OCI-LY7 (cell line): ENCODE measurements at regions not wholly inside any gene's neighbourhood (a gene's known extent, or its start where the extent isn't known, plus 50 kb on each side); places are given as distances from the start of the nearest gene placed in this dataset.

ENCODE experiments used
- BruUV-seq: library from RNA; stranded (reverse); fragments of 400-500 nt; replicated peaks from 2 replicates; lab custom pipeline; 2021; lab: Mats Ljungman, UMichigan
- CTCF ChIA-PET: fragments of 300-600 bp; sonication (Branson Sonifier 250); formaldehyde crosslinking; loops from one replicate; lab custom pipeline; 2022; ENCODE audit warnings: antibody characterized with exemption; ENCODE audit not compliant: unreplicated experiment; lab: Charles Lee
- POLR2A ChIA-PET: fragments of 300-600 bp; sonication (Branson Sonifier 250); formaldehyde crosslinking; loops from one replicate; lab custom pipeline; 2022; ENCODE audit warnings: antibody characterized with exemption; lab: Charles Lee
- DNase-seq: peaks from one replicate; pipeline ENCODE4 v3.0.0-alpha.2; 2015; ENCODE audit warnings: low spot score
- H2AFZ ChIP-seq: fragments of 200-600 bp; sonication (generic), shearing (Covaris generic); 2 replicates; pipeline ENCODE4 v1.6.1; 2014; ENCODE audit warnings: mild to moderate bottlenecking, antibody characterized with exemption, low read length, moderate library complexity
- H3K27ac ChIP-seq: fragments of 200-600 bp; sonication (generic); 2 replicates; pipeline ENCODE4 v1.5.1; 2014; ENCODE audit warnings: mixed run types, low read depth, mild to moderate bottlenecking, moderate library complexity, low read length, inconsistent platforms; ENCODE audit not compliant: poor library complexity, severe bottlenecking
- H3K36me3 ChIP-seq: fragments of 200-600 bp; sonication (generic); 2 replicates; pipeline ENCODE4 v1.6.1; 2014; ENCODE audit warnings: mild to moderate bottlenecking, antibody characterized with exemption, low read length, moderate library complexity, mixed read lengths; ENCODE audit not compliant: insufficient read depth
- H3K4me1 ChIP-seq: fragments of 200-600 bp; sonication (generic); 2 replicates; pipeline ENCODE4 v1.5.1; 2014; ENCODE audit warnings: mild to moderate bottlenecking, low read length; ENCODE audit not compliant: insufficient read depth, poor library complexity, severe bottlenecking
- H3K4me2 ChIP-seq: fragments of 200-600 bp; sonication (generic); 2 replicates; pipeline ENCODE4 v1.6.1; 2014; ENCODE audit warnings: mild to moderate bottlenecking, low read length
- H3K4me3 ChIP-seq: fragments of 200-600 bp; sonication (generic); 2 replicates; pipeline ENCODE4 v1.5.1; 2014; ENCODE audit warnings: mild to moderate bottlenecking, low read depth, low read length; ENCODE audit not compliant: poor library complexity, severe bottlenecking
- H3K79me2 ChIP-seq: fragments of 200-600 bp; sonication (generic); 2 replicates; pipeline ENCODE4 v1.6.1; 2016; ENCODE audit warnings: low read depth, mild to moderate bottlenecking, low read length, moderate library complexity, mixed read lengths; ENCODE audit not compliant: insufficient read depth
- H3K9me2 ChIP-seq: fragments of 200-600 bp; sonication (generic); 2 replicates; pipeline ENCODE4 v1.6.1; 2016; ENCODE audit warnings: mild to moderate bottlenecking, low read length, mixed read lengths; ENCODE audit not compliant: insufficient read depth
- H3K9me3 ChIP-seq: fragments of 200-600 bp; sonication (generic); 2 replicates; pipeline ENCODE4 v1.6.1; 2014; ENCODE audit warnings: mild to moderate bottlenecking, mixed run types, low read length, mixed read lengths
- H4K20me1 ChIP-seq: fragments of 200-600 bp; sonication (generic); 2 replicates; pipeline ENCODE4 v1.6.1; 2014; ENCODE audit warnings: mild to moderate bottlenecking, antibody characterized with exemption, low read length, moderate library complexity, mixed read lengths; ENCODE audit not compliant: insufficient read depth
- CTCF ChIP-seq: fragments of 200-600 bp; sonication (generic); conservative IDR thresholded peaks from 2 replicates; pipeline ENCODE4 v1.5.1; 2014; ENCODE audit warnings: mild to moderate bottlenecking, antibody characterized with exemption, low read length, moderate library complexity, mixed read lengths
- EZH2phosphoT487 ChIP-seq: fragments of 200-600 bp; sonication (generic); IDR thresholded peaks from 2 replicates; pipeline ENCODE4 v1.6.1; 2018; ENCODE audit warnings: low read depth, borderline replicate concordance, mild to moderate bottlenecking, mixed run types, antibody characterized with exemption, low read length, moderate library complexity, mixed read lengths
- intact Hi-C: fragments of 100-400 bp; cut with micrococcal nuclease; formaldehyde crosslinking; loops from one replicate; pipeline ENCODE4 v1.10.0; 2022; ENCODE audit not compliant: unreplicated experiment

GRCh38 chr22:22818202-22818538 lies 69.4 kb upstream of the IGLL5 start:
- Histone ChIP-seq H2AFZ (no peak overlapping the region), H3K4me3 (peak overlapping the region; percentile 54), H3K4me1 (peaks cover 85% of the 10 kb centered on the region), H3K9me2 (no peaks in the 10 kb centered on the region), H3K27ac (peak overlapping the region; percentile 83), H3K9me3 (no peaks in the 10 kb centered on the region), H3K79me2 (no peaks in the 10 kb centered on the region), H3K4me2 (peak overlapping the region; percentile 71), H4K20me1 (no peaks in the 10 kb centered on the region), H3K36me3 (no peaks in the 10 kb centered on the region)
- ChIA-PET POLR2A (interaction anchor here (1.1 kb wide), 2 partner anchors 13 to 32 kb away, joined by 3 to 4 read pairs; no protein-coding TSS in a partner anchor), CTCF (no interaction called here)
- no peak for TF ChIP-seq CTCF
- TF ChIP-seq EZH2phosphoT487: no peak
- no peak for DNase-seq
- intact Hi-C loops: no loop called here
- no TSS peak for BruUV-seq

DNA sequence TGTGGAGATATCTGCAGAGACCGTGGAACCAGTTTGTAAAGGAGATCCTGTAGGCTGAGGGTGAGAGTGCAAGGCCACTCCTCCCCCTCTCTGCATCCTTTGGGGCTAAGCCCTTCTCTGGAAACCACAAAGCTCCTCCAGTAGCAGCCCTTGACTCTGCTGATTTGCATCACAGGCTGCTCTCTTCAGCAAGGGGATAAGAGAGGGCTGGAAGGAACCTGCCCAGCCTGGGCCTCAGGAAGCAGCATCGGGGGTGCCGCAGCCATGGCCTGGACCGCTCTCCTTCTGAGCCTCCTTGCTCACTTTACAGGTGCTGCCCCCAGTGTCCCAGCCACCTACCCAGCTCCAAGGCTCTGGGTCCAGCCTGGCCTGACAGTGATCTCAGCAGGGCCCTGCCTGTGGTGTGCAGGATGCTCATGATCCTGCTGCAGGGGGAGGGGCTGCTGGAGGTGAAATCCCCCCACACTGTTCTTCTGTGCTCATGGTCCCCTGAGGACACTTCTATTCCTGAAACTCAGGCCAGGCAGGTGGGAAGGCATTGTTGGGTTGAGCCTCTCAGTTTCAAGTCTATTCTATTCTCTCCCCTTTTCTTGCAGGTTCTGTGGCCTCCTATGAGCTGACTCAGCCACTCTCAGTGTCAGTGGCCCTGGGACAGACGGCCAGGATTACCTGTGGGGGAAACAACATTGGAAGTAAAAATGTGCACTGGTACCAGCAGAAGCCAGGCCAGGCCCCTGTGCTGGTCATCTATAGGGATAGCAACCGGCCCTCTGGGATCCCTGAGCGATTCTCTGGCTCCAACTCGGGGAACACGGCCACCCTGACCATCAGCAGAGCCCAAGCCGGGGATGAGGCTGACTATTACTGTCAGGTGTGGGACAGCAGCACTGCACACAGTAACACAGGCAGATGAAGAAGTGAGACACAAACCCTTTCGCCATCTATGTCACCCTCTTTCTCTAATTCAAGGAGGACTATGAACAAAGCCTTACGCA lies 68.5 kb upstream of the IGLL5 start:
- peak overlapping the region; percentile 83 for H3K27ac ChIP-seq
- H4K20me1 ChIP-seq: no peaks in the 10 kb centered on the region
- H3K9me2 ChIP-seq: no peaks in the 10 kb centered on the region
- peak overlapping the region; percentile 54 for H3K4me3 ChIP-seq
- no peak overlapping the region for H2AFZ ChIP-seq
- peak overlapping the region; percentile 71 for H3K4me2 ChIP-seq
- CTCF ChIA-PET: interaction anchor here (0.6 to 1.8 kb wide), 4 partner anchors 17 to 243 kb away, joined by 3 to 5 read pairs (median 4); no protein-coding TSS in a partner anchor
- TF ChIP-seq CTCF: no peak
- TF ChIP-seq EZH2phosphoT487: no peak
- no peaks in the 10 kb centered on the region for H3K9me3 ChIP-seq
- POLR2A ChIA-PET: interaction anchor here (1.1 kb wide), 1 partner anchor 12 kb away, joined by 4 read pairs; no protein-coding TSS in a partner anchor
- H3K79me2 ChIP-seq: no peaks in the 10 kb centered on the region
- peaks cover 94% of the 10 kb centered on the region for H3K4me1 ChIP-seq
- H3K36me3 ChIP-seq: no peaks in the 10 kb centered on the region
- intact Hi-C loops: no loop called here
- peak; percentile 88 for DNase-seq
- no TSS peak for BruUV-seq

DNA sequence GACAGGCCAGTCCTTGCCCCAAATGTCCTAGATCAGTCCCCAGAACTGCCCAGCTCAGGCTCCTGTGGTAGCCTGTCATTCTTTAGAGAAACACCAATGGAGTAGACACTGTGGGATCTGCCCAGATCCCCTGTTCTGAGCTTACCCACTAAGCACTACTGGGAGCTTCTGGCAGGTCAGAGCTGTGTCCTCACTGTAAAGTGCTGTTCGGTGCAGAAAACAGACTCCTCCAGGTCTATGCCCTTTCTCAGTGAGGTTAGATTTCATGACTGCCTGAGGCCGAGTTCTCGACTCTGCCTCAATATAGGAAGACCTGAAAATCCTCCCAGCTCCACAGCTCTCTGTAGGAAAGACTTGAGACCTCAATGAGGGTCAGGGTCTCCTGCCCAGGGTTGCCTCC lies 67.5 kb upstream of the IGLL5 start:
- H3K4me3 ChIP-seq: peak overlapping the region; percentile 54
- CTCF ChIA-PET: interaction anchor here (0.9 to 1.8 kb wide), 3 partner anchors 8 to 65 kb away, joined by 3 to 5 read pairs (median 3); no protein-coding TSS in a partner anchor

More for the DNA sequence above, 67.5 kb upstream of the IGLL5 start:
- Histone ChIP-seq H3K27ac (peak overlapping the region; percentile 83), H3K9me3 (no peaks in the 10 kb centered on the region), H3K36me3 (no peaks in the 10 kb centered on the region), H4K20me1 (no peaks in the 10 kb centered on the region), H3K4me2 (peak overlapping the region; percentile 71), H2AFZ (no peak overlapping the region), H3K4me1 (peaks cover 100% of the 10 kb centered on the region), H3K9me2 (no peaks in the 10 kb centered on the region), H3K79me2 (no peaks in the 10 kb centered on the region)
- DNase-seq: no peak
- no TSS peak for BruUV-seq
- POLR2A ChIA-PET: no interaction called here
- intact Hi-C loops: no loop called here
- TF ChIP-seq EZH2phosphoT487 (no peak), CTCF (no peak)
